ENCODE measurements at regions not wholly inside any gene's neighbourhood (a gene's known extent, or its start where the extent isn't known, plus 50 kb on each side); places are given as distances from the start of the nearest gene placed in this dataset.

DNA sequence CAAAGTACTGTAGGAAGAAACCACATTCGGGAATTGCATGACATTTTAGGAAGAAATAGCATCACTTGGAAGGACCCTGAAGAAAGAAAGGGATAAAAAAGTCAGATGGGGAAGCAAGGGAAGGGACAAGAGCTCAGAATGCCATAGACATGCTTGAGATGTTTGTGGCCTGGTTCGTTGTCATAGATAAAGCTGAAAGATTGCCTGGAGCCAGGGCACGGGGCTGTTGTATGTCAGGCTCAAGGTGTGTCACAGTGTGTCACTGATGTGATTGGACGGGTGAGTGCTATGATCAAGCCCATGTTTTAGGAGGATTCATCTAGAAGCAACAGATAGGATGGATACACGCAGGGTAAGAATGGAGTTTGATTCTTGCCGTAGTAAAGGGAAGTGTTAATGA lies 216.2 kb upstream of the SOX4 start:
- TF ChIP-seq, protein P1, sequence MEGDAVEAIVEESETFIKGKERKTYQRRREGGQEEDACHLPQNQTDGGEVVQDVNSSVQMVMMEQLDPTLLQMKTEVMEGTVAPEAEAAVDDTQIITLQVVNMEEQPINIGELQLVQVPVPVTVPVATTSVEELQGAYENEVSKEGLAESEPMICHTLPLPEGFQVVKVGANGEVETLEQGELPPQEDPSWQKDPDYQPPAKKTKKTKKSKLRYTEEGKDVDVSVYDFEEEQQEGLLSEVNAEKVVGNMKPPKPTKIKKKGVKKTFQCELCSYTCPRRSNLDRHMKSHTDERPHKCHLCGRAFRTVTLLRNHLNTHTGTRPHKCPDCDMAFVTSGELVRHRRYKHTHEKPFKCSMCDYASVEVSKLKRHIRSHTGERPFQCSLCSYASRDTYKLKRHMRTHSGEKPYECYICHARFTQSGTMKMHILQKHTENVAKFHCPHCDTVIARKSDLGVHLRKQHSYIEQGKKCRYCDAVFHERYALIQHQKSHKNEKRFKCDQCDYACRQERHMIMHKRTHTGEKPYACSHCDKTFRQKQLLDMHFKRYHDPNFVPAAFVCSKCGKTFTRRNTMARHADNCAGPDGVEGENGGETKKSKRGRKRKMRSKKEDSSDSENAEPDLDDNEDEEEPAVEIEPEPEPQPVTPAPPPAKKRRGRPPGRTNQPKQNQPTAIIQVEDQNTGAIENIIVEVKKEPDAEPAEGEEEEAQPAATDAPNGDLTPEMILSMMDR (IDR thresholded peaks at IDR 0.05): no peak
- no peak for TF ChIP-seq POLR2A (IDR thresholded peaks at IDR 0.05)
- no peak for TF ChIP-seq POLR2AphosphoS5 (IDR thresholded peaks at IDR 0.05)
- TF ChIP-seq EP300 (IDR thresholded peaks at IDR 0.05): no peak
